Stimulated activated CD4-positive, alpha-beta T cell treated with anti-CD3 and anti-CD28 coated beads, Interleukin-15, amount 100 ng/mL, for 48 hours (primary cell): ENCODE measurements at regions not wholly inside any gene's neighbourhood (a gene's known extent, or its start where the extent isn't known, plus 50 kb on each side); places are given as distances from the start of the nearest gene placed in this dataset.

Experiments used
- DNase-seq, 2 donors: peaks; one replicate each; pipeline ENCODE4 v3.0.0-alpha.2; 2020; ENCODE audit warnings: low read depth in 2 of 2

GRCh38 chr9:118578467-118578866 is 790.8 kb downstream of the BRINP1 start:
- DNase-seq: no peak

GRCh38 chr9:118583414-118583813 is 785.8 kb downstream of the BRINP1 start:
- no peak for DNase-seq

- DNase-seq: no peak
Observed at GRCh38 chr9:118586978-118587377, 782.3 kb downstream of the BRINP1 start.

- no peak for DNase-seq
Observed at GRCh38 chr9:118594428-118594827, 774.8 kb downstream of the BRINP1 start.

- no peak for DNase-seq
Observed at GRCh38 chr9:118595719-118596305, 773.4 kb downstream of the BRINP1 start.

- no peak for DNase-seq
Observed at GRCh38 chr9:118596374-118597015, 772.7 kb downstream of the BRINP1 start.

- DNase-seq: no peak
Observed at GRCh38 chr9:118606668-118607067, 762.6 kb downstream of the BRINP1 start.

GRCh38 chr9:118609355-118610044 is 759.7 kb downstream of the BRINP1 start:
- DNase-seq: no peak

- DNase-seq: no peak
Observed at GRCh38 chr9:118612201-118612600, 757.0 kb downstream of the BRINP1 start.

- no peak for DNase-seq
Observed at GRCh38 chr9:118613996-118614395, 755.2 kb downstream of the BRINP1 start.

GRCh38 chr9:118618084-118618483 is 751.2 kb downstream of the BRINP1 start:
- DNase-seq: no peak

GRCh38 chr9:118618849-118619248 is 750.4 kb downstream of the BRINP1 start:
- DNase-seq: no peak

GRCh38 chr9:118624608-118625007 is 744.6 kb downstream of the BRINP1 start:
- DNase-seq: no peak

GRCh38 chr9:118630079-118630478 is 739.2 kb downstream of the BRINP1 start:
- no peak for DNase-seq

- DNase-seq: no peak
Observed at GRCh38 chr9:118630931-118631595, 738.2 kb downstream of the BRINP1 start.

- no peak for DNase-seq
Observed at GRCh38 chr9:118631956-118632355, 737.3 kb downstream of the BRINP1 start.

- no peak for DNase-seq
Observed at GRCh38 chr9:118635416-118635815, 733.8 kb downstream of the BRINP1 start.

GRCh38 chr9:118637681-118638080 is 731.6 kb downstream of the BRINP1 start:
- no peak for DNase-seq

GRCh38 chr9:118640836-118641560 is 728.2 kb downstream of the BRINP1 start:
- DNase-seq: no peak

- no peak for DNase-seq
Observed at GRCh38 chr9:118643118-118643517, 726.1 kb downstream of the BRINP1 start.

GRCh38 chr9:118644066-118644465 is 725.2 kb downstream of the BRINP1 start:
- DNase-seq: no peak

- DNase-seq: no peak
Observed at GRCh38 chr9:118647331-118647730, 721.9 kb downstream of the BRINP1 start.
